Fibroblast of mammary gland (primary cell): ENCODE measurements at regions not wholly inside any gene's neighbourhood (a gene's known extent, or its start where the extent isn't known, plus 50 kb on each side); places are given as distances from the start of the nearest gene placed in this dataset.

Experiments used
- DNase-seq: peaks from one replicate; pipeline ENCODE4 v3.0.0-alpha.2; 2010; ENCODE audit warnings: low read depth
- H3K4me3 ChIP-seq: 2 replicates; pipeline ENCODE4 v1.5.1; 2011; ENCODE audit warnings: low read depth, mild to moderate bottlenecking, low read length, moderate library complexity; ENCODE audit not compliant: control insufficient read depth
- CTCF ChIP-seq: conservative IDR thresholded peaks from 2 replicates; pipeline ENCODE4 v1.5.1; 2011; ENCODE audit warnings: low read depth, low read length, inconsistent platforms; ENCODE audit not compliant: control insufficient read depth, insufficient read depth

DNA sequence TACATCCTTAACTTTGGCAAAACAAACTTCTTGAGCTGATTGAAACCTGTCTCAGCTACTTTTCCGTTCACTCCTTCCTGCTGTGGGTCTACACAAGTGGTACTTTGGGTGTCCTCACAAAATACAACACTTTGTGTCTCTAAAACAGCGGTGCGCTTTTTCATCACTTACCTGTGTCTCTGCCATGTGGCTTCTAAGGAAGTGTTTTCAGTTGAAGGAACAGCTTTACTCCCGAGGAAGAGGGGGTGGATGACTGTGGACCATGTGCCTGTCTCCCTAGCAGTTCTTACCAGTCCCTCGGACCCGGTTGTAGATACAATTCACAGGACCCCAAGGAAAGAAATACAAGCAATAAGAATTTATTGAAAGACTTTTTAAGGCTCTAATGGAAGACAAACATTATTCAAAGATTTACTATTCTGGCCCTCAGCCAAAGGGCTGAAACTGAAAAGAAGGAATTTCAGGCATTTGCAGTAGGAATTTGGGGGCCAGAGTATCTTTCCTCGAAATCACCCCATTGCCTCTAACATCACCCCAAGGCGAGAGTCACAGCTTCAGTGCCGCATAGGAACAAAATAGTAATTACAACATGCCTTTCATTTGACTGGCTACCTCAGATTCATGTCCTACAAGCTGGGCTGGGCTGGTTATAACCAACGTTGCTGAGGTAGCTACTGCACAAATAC, 246.3 kb downstream of the ACTR3B start:
- no peak overlapping the region for H3K4me3 ChIP-seq
- TF ChIP-seq CTCF: no peak
- DNase-seq: no peak

- no peak for DNase-seq
- no peak for TF ChIP-seq CTCF
- H3K4me3 ChIP-seq: no peak overlapping the region
These were observed 246.9 kb downstream of the ACTR3B start for GRCh38 chr7:153006452-153006851.

- DNase-seq: no peak
- no peak for TF ChIP-seq CTCF
- no peak overlapping the region for H3K4me3 ChIP-seq
These were observed 247.4 kb downstream of the ACTR3B start for GRCh38 chr7:153006911-153007310.

DNA sequence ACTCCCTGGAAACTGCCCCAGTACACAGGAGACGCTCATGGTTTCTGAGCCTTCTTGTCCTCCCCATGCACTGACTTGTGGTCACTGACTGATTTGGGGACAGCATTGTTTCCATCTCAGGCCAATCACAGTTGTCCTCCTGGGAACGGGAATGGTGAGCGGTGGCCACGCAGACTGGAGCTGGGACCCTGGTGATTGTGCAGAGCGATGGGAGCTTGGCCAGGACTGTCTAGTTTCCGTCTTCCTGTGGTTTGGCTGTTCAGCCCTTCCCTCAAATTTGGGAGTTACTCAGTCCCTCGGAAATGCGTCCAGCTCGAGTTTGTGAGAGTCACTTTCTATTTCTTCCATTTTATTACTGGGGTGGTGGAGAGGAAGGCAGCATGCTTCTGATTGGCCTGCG, 250.9 kb downstream of the ACTR3B start:
- no peak overlapping the region for H3K4me3 ChIP-seq
- no peak for DNase-seq
- TF ChIP-seq CTCF: no peak

GRCh38 chr7:153012203-153012602, 252.7 kb downstream of the ACTR3B start:
- DNase-seq: no peak
- H3K4me3 ChIP-seq: no peak overlapping the region
- no peak for TF ChIP-seq CTCF

GRCh38 chr7:153017223-153017622, 257.7 kb downstream of the ACTR3B start:
- H3K4me3 ChIP-seq: no peak overlapping the region
- DNase-seq: no peak
- TF ChIP-seq CTCF: no peak

GRCh38 chr7:153021542-153021941, 262.0 kb downstream of the ACTR3B start:
- TF ChIP-seq CTCF: no peak
- H3K4me3 ChIP-seq: no peak overlapping the region
- no peak for DNase-seq
